OCI-LY7 (cell line): ENCODE measurements at regions not wholly inside any gene's neighbourhood (a gene's known extent, or its start where the extent isn't known, plus 50 kb on each side); places are given as distances from the start of the nearest gene placed in this dataset.

ENCODE experiments used
- BruUV-seq: library from RNA; stranded (reverse); fragments of 400-500 nt; replicated peaks from 2 replicates; lab custom pipeline; 2021; lab: Mats Ljungman, UMichigan
- CTCF ChIA-PET: fragments of 300-600 bp; sonication (Branson Sonifier 250); formaldehyde crosslinking; loops from one replicate; lab custom pipeline; 2022; ENCODE audit warnings: antibody characterized with exemption; ENCODE audit not compliant: unreplicated experiment; lab: Charles Lee
- POLR2A ChIA-PET: fragments of 300-600 bp; sonication (Branson Sonifier 250); formaldehyde crosslinking; loops from one replicate; lab custom pipeline; 2022; ENCODE audit warnings: antibody characterized with exemption; lab: Charles Lee
- DNase-seq: peaks from one replicate; pipeline ENCODE4 v3.0.0-alpha.2; 2015; ENCODE audit warnings: low spot score
- H2AFZ ChIP-seq: fragments of 200-600 bp; sonication (generic), shearing (Covaris generic); 2 replicates; pipeline ENCODE4 v1.6.1; 2014; ENCODE audit warnings: mild to moderate bottlenecking, antibody characterized with exemption, low read length, moderate library complexity
- H3K27ac ChIP-seq: fragments of 200-600 bp; sonication (generic); 2 replicates; pipeline ENCODE4 v1.5.1; 2014; ENCODE audit warnings: mixed run types, low read depth, mild to moderate bottlenecking, moderate library complexity, low read length, inconsistent platforms; ENCODE audit not compliant: poor library complexity, severe bottlenecking
- H3K36me3 ChIP-seq: fragments of 200-600 bp; sonication (generic); 2 replicates; pipeline ENCODE4 v1.6.1; 2014; ENCODE audit warnings: mild to moderate bottlenecking, antibody characterized with exemption, low read length, moderate library complexity, mixed read lengths; ENCODE audit not compliant: insufficient read depth
- H3K4me1 ChIP-seq: fragments of 200-600 bp; sonication (generic); 2 replicates; pipeline ENCODE4 v1.5.1; 2014; ENCODE audit warnings: mild to moderate bottlenecking, low read length; ENCODE audit not compliant: insufficient read depth, poor library complexity, severe bottlenecking
- H3K4me2 ChIP-seq: fragments of 200-600 bp; sonication (generic); 2 replicates; pipeline ENCODE4 v1.6.1; 2014; ENCODE audit warnings: mild to moderate bottlenecking, low read length
- H3K4me3 ChIP-seq: fragments of 200-600 bp; sonication (generic); 2 replicates; pipeline ENCODE4 v1.5.1; 2014; ENCODE audit warnings: mild to moderate bottlenecking, low read depth, low read length; ENCODE audit not compliant: poor library complexity, severe bottlenecking
- H3K79me2 ChIP-seq: fragments of 200-600 bp; sonication (generic); 2 replicates; pipeline ENCODE4 v1.6.1; 2016; ENCODE audit warnings: low read depth, mild to moderate bottlenecking, low read length, moderate library complexity, mixed read lengths; ENCODE audit not compliant: insufficient read depth
- H3K9me2 ChIP-seq: fragments of 200-600 bp; sonication (generic); 2 replicates; pipeline ENCODE4 v1.6.1; 2016; ENCODE audit warnings: mild to moderate bottlenecking, low read length, mixed read lengths; ENCODE audit not compliant: insufficient read depth
- H3K9me3 ChIP-seq: fragments of 200-600 bp; sonication (generic); 2 replicates; pipeline ENCODE4 v1.6.1; 2014; ENCODE audit warnings: mild to moderate bottlenecking, mixed run types, low read length, mixed read lengths
- H4K20me1 ChIP-seq: fragments of 200-600 bp; sonication (generic); 2 replicates; pipeline ENCODE4 v1.6.1; 2014; ENCODE audit warnings: mild to moderate bottlenecking, antibody characterized with exemption, low read length, moderate library complexity, mixed read lengths; ENCODE audit not compliant: insufficient read depth
- CTCF ChIP-seq: fragments of 200-600 bp; sonication (generic); conservative IDR thresholded peaks from 2 replicates; pipeline ENCODE4 v1.5.1; 2014; ENCODE audit warnings: mild to moderate bottlenecking, antibody characterized with exemption, low read length, moderate library complexity, mixed read lengths
- EZH2phosphoT487 ChIP-seq: fragments of 200-600 bp; sonication (generic); IDR thresholded peaks from 2 replicates; pipeline ENCODE4 v1.6.1; 2018; ENCODE audit warnings: low read depth, borderline replicate concordance, mild to moderate bottlenecking, mixed run types, antibody characterized with exemption, low read length, moderate library complexity, mixed read lengths
- intact Hi-C: fragments of 100-400 bp; cut with micrococcal nuclease; formaldehyde crosslinking; loops from one replicate; pipeline ENCODE4 v1.10.0; 2022; ENCODE audit not compliant: unreplicated experiment

- no TSS peak for BruUV-seq
- Histone ChIP-seq H3K79me2 (no peaks in the 10 kb centered on the region), H3K4me1 (peaks cover 23% of the 10 kb centered on the region), H3K9me2 (no peaks in the 10 kb centered on the region), H3K27ac (no peak overlapping the region), H3K4me3 (no peak overlapping the region), H4K20me1 (no peaks in the 10 kb centered on the region), H3K36me3 (no peaks in the 10 kb centered on the region), H3K9me3 (no peaks in the 10 kb centered on the region), H3K4me2 (no peak overlapping the region), H2AFZ (peak overlapping the region; percentile 91)
- peak; percentile 53 for DNase-seq
- TF ChIP-seq EZH2phosphoT487 (no peak), CTCF (no peak)
- ChIA-PET POLR2A (no interaction called here), CTCF (no interaction called here)
- intact Hi-C loops: loop anchor here (1.0 to 10.0 kb wide), 5 partner anchors 130 to 267 kb away; no protein-coding TSS in a partner anchor
These were observed 277.5 kb upstream of the C1orf174 start for GRCh38 chr1:4177425-4178150.

GRCh38 chr1:4178501-4179113 lies 278.5 kb upstream of the C1orf174 start:
- TF ChIP-seq CTCF (peak; percentile 50), EZH2phosphoT487 (no peak)
- no peak overlapping the region for H2AFZ ChIP-seq
- BruUV-seq: no TSS peak
- H3K27ac ChIP-seq: no peak overlapping the region
- no peak overlapping the region for H3K4me2 ChIP-seq
- peaks cover 16% of the 10 kb centered on the region for H3K4me1 ChIP-seq
- H3K9me2 ChIP-seq: no peaks in the 10 kb centered on the region
- no peaks in the 10 kb centered on the region for H3K9me3 ChIP-seq
- no peaks in the 10 kb centered on the region for H4K20me1 ChIP-seq
- no peak overlapping the region for H3K4me3 ChIP-seq
- no peaks in the 10 kb centered on the region for H3K36me3 ChIP-seq
- intact Hi-C loops: loop anchor here (5.0 to 10.0 kb wide), 3 partner anchors 131 to 246 kb away; no protein-coding TSS in a partner anchor
- CTCF ChIA-PET: no interaction called here
- no peaks in the 10 kb centered on the region for H3K79me2 ChIP-seq
- POLR2A ChIA-PET: no interaction called here
- peak; percentile 31 for DNase-seq
